Vagina (tissue), 2 donors: ENCODE measurements at regions not wholly inside any gene's neighbourhood (a gene's known extent, or its start where the extent isn't known, plus 50 kb on each side); places are given as distances from the start of the nearest gene placed in this dataset.

ENCODE experiments used
- DNase-seq, 2 donors: peaks; one replicate each; pipeline ENCODE4 v3.0.0-alpha.2; 2017; ENCODE audit errors: extremely low spot score in 2 of 2
- H3K27ac ChIP-seq: fragments of 200-600 bp; sonication (generic); one replicate; pipeline ENCODE4 v1.5.1; 2019
- H3K27me3 ChIP-seq: fragments of 200-600 bp; sonication (generic); one replicate; pipeline ENCODE4 v1.5.1; 2019
- H3K36me3 ChIP-seq, 2 donors: fragments of 200-600 bp; sonication (generic); one replicate each; pipeline ENCODE4 v1.5.1; 2017 to 2019
- H3K4me1 ChIP-seq: fragments of 200-600 bp; sonication (generic); one replicate; pipeline ENCODE4 v1.5.1; 2019
- H3K4me3 ChIP-seq, 2 donors: fragments of 200-600 bp; sonication (generic); 1 replicate in 1 of 2; 2 replicates in 1 of 2; pipeline ENCODE4 v1.5.1; 2016 to 2019
- H3K9me3 ChIP-seq: fragments of 200-600 bp; sonication (generic); one replicate; pipeline ENCODE4 v1.5.1; 2019
- POLR2A ChIP-seq, 2 donors: fragments of 450-650 bp; IDR thresholded peaks; one replicate each; pipeline ENCODE4 v1.6.1; 2017; ENCODE audit warnings: antibody characterized with exemption in 2 of 2, mild to moderate bottlenecking in 2 of 2, moderate library complexity in 2 of 2
- POLR2AphosphoS5 ChIP-seq, 2 donors: sonication (generic); formaldehyde crosslinking; IDR thresholded peaks; one replicate each; pipeline ENCODE4 v1.9.0; 2017; ENCODE audit warnings: antibody characterized with exemption in 2 of 2, mild to moderate bottlenecking in 2 of 2, low read depth in 1 of 2; ENCODE audit not compliant: insufficient read depth in 1 of 2
- intact Hi-C: fragments of 100-400 bp; cut with DNase I; formaldehyde crosslinking; loops from one replicate; pipeline ENCODE4 v1.15.1; 2023
- TF ChIP-seq, protein P1 (sequence below), 3 experiments: fragments of 450-650 bp in 2 of 3; fragments of 200-600 bp in 1 of 3; sonication (generic) in 1 of 3; IDR thresholded peaks; one replicate each; pipeline ENCODE4 v1.5.1; 2017 to 2019; ENCODE audit warnings: antibody characterized with exemption in 3 of 3, mild to moderate bottlenecking in 2 of 3, moderate library complexity in 2 of 3

DNA sequence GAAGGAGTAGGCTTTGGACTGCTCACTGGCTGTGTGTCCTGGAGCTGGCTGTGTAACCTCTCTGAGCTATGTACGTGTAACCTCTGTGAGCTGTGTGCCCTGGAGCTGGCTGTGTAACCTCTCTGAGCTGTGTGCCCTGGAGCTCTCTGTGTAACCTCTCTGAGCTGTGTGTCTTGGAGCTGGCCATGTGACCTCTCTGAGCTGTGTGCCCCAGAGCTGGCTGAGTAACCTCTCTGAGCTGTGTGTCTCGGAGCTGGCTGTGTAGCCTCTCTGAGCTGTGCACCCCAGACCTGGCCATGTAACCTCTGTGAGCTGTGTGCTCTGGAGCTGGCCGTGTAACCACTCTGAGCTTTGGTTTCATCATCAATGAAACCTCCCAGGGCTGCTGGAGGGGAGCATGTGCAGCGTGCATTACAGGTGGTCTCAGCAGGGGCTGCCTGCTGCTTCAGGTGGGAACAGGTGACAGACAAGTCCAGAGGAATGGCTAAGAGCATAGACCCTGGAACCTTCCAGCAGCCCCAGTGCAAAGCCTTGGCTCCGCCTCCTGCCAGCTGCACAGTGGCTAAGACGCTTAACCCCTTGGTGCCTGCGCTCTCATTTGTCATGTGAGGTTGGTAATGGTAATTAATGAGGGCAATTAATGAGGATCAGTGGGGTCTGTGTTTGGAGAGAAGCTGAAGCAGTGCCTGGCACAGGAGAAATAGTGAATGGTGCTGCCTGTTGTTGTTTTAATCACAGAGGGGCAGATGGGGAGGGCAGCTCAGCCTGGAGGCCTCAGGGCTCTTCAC, 86.7 kb downstream of the KATNIP start:
- Histone ChIP-seq H3K27me3 (no peaks in the 10 kb centered on the region), H3K4me1 (peaks cover 9% of the 10 kb centered on the region), H3K9me3 (no peaks in the 10 kb centered on the region), H3K36me3 (no peaks in the 10 kb centered on the region), H3K27ac (no peak overlapping the region), H3K4me3 (no peak overlapping the region)
- no peak for DNase-seq
- intact Hi-C loops, result no loop called here
- TF ChIP-seq POLR2A (IDR thresholded peaks at IDR 0.05) (no peak), POLR2AphosphoS5 (IDR thresholded peaks at IDR 0.05; ENCODE audit: insufficient read depth in 1 of 2, low read depth in 1 of 2) (no peak)
- TF ChIP-seq, protein P1, sequence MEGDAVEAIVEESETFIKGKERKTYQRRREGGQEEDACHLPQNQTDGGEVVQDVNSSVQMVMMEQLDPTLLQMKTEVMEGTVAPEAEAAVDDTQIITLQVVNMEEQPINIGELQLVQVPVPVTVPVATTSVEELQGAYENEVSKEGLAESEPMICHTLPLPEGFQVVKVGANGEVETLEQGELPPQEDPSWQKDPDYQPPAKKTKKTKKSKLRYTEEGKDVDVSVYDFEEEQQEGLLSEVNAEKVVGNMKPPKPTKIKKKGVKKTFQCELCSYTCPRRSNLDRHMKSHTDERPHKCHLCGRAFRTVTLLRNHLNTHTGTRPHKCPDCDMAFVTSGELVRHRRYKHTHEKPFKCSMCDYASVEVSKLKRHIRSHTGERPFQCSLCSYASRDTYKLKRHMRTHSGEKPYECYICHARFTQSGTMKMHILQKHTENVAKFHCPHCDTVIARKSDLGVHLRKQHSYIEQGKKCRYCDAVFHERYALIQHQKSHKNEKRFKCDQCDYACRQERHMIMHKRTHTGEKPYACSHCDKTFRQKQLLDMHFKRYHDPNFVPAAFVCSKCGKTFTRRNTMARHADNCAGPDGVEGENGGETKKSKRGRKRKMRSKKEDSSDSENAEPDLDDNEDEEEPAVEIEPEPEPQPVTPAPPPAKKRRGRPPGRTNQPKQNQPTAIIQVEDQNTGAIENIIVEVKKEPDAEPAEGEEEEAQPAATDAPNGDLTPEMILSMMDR (IDR thresholded peaks at IDR 0.05), result no peak

DNA sequence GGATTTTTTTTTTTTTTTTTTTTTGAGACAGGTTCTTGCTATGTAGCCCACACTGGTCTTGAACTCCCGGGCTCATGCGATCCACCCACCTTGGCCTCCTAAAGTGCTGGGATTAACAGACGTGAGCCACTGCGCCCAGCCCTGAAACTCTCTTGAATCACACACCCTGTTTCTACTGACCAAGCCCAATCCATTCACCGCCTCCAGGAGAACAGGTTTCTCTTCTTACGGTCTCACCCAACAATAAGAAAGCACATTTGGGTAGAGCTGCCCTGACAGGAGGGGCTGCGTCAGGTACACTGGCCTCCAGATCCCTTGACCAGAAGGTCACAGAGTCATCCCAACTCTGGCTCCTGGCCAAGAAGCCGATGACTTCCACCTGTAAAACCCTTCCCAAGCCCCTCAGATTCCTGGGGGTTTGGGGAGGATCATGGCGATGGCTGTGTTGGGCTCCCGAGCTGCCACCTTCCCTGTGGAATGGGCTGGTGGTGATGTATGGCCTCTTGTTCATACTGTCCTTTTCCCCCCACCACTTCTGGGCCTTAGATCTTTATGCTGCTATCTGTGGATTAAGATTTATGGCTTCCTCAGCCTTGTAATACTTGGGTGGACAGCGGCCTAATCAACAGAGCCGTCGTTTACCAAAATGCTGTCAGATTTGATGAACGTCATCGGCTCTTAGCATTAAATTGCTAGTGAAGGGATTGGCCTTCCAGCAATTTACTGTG, 89.1 kb downstream of the KATNIP start:
- intact Hi-C loops, result no loop called here
- H3K36me3 ChIP-seq, result no peaks in the 10 kb centered on the region
- H3K27me3 ChIP-seq, result no peaks in the 10 kb centered on the region
- TF ChIP-seq POLR2A (IDR thresholded peaks at IDR 0.05) (no peak), POLR2AphosphoS5 (IDR thresholded peaks at IDR 0.05; ENCODE audit: insufficient read depth in 1 of 2, low read depth in 1 of 2) (peak in 1 of 2 donors; percentile 24)
- TF ChIP-seq, protein P1 (IDR thresholded peaks at IDR 0.05), result no peak
- DNase-seq, result no peak
- no peak overlapping the region for H3K27ac ChIP-seq
- H3K9me3 ChIP-seq, result no peaks in the 10 kb centered on the region
- H3K4me1 ChIP-seq, result peaks cover 9% of the 10 kb centered on the region
- no peak overlapping the region for H3K4me3 ChIP-seq

DNA sequence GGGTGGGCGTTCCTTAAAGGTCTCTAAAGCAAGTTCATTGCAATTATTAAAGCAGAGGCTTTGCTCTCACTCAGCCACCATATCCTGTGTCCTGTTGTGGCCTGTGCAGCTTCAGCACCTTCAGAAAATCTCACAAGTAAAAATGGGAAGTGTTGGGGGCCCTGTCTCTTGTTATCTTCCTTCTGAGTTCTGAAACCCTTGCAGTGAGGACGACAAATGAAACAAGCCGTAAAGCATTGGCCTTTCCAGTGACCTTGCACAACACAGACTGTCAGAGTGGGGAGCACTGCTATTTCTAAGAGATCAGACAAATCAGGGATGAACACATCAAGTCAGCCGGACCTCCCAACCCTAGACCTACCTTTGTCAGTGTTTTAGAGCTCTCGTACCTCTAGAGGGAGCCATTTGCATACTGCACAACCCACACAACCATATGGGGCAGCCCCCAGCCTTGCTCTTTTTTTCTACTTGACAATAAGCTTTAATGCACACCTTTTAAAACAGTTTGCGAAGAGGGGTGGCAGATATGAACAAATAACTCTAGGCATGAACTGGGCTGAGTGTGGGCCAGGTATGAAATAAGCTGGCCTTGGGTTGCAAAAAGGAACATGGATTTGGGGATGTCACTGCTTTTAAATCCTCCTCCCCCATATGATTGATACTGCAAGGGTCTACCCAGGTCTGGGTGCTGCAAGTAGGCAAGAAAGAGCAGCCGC, 89.8 kb downstream of the KATNIP start:
- peaks cover 9% of the 10 kb centered on the region for H3K4me1 ChIP-seq
- no peak for DNase-seq
- intact Hi-C loops, result no loop called here
- no peaks in the 10 kb centered on the region for H3K27me3 ChIP-seq
- H3K9me3 ChIP-seq, result no peaks in the 10 kb centered on the region
- H3K4me3 ChIP-seq, result no peak overlapping the region
- H3K27ac ChIP-seq, result no peak overlapping the region
- no peaks in the 10 kb centered on the region for H3K36me3 ChIP-seq
- TF ChIP-seq, protein P1 (IDR thresholded peaks at IDR 0.05), result no peak

DNA sequence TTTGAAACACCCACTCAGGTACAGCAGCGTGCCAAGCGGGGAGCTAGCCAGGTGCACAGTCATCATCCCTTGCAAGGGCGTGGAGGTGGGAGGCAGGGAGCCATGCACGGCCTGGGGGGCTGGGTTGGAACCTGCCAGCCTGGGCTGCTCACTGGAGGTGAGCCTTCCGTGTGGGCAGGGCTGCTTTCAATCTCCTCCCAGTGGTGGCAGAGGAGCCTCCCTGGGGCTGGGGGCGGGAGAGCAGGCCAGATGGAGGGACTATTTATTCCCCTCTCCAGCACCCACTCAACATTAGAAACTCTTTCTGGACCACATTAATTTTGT, 90.3 kb downstream of the KATNIP start:
- H3K27me3 ChIP-seq, result no peaks in the 10 kb centered on the region
- H3K4me3 ChIP-seq, result no peak overlapping the region
- DNase-seq, result no peak
- no peak overlapping the region for H3K27ac ChIP-seq
- no peaks in the 10 kb centered on the region for H3K9me3 ChIP-seq
- no peaks in the 10 kb centered on the region for H3K36me3 ChIP-seq
- intact Hi-C loops, result no loop called here
- TF ChIP-seq, protein P1 (IDR thresholded peaks at IDR 0.05), result no peak
- TF ChIP-seq POLR2AphosphoS5 (IDR thresholded peaks at IDR 0.05; ENCODE audit: insufficient read depth in 1 of 2, low read depth in 1 of 2), result no peak
- H3K4me1 ChIP-seq, result peaks cover 9% of the 10 kb centered on the region
